ENCODE measurements at regions not wholly inside any gene's neighbourhood (a gene's known extent, or its start where the extent isn't known, plus 50 kb on each side); places are given as distances from the start of the nearest gene placed in this dataset.

- no peaks in the 10 kb centered on the region for H3K27me3 Mint-ChIP-seq (ENCODE audit: unreplicated experiment)
- H3K27ac Mint-ChIP-seq (ENCODE audit: unreplicated experiment): peak overlapping the region; percentile 72
- H3K9me3 Mint-ChIP-seq (ENCODE audit: low read depth, unreplicated experiment): no peaks in the 10 kb centered on the region
- intact Hi-C loops (cut with micrococcal nuclease; ENCODE audit: unreplicated experiment): loop anchor here (2.0 to 5.0 kb wide), 5 partner anchors 70 to 285 kb away; no protein-coding TSS in a partner anchor
- BruUV-seq (replicated peaks): no TSS peak
- CTCF ChIA-PET: interaction anchor here (0.6 to 1.5 kb wide), 3 partner anchors 81 to 296 kb away, joined by 3 to 4 read pairs (median 4); no protein-coding TSS in a partner anchor
- no peak for TF ChIP-seq CTCF (IDR thresholded peaks at IDR 0.05; ENCODE audit: unreplicated experiment)
- peak overlapping the region; percentile 91 for H3K4me3 Mint-ChIP-seq (ENCODE audit: low read depth, unreplicated experiment)
- peaks cover 35% of the 10 kb centered on the region for H3K4me1 Mint-ChIP-seq (ENCODE audit: low read depth, unreplicated experiment)
- no peak for DNase-seq
- H3K36me3 Mint-ChIP-seq (ENCODE audit: insufficient read depth, unreplicated experiment): peaks cover 44% of the 10 kb centered on the region
Observed at GRCh38 chr4:41361794-41362526, 105.2 kb downstream of the UCHL1 start.

GRCh38 chr4:41362621-41363383, 106.1 kb downstream of the UCHL1 start:
- Mint-ChIP-seq H3K9me3 (ENCODE audit: low read depth, unreplicated experiment) (no peaks in the 10 kb centered on the region), H3K4me3 (ENCODE audit: low read depth, unreplicated experiment) (peak overlapping the region; percentile 91), H3K27me3 (ENCODE audit: unreplicated experiment) (no peaks in the 10 kb centered on the region), H3K27ac (ENCODE audit: unreplicated experiment) (peak overlapping the region; percentile 42), H3K4me1 (ENCODE audit: low read depth, unreplicated experiment) (peaks cover 35% of the 10 kb centered on the region), H3K36me3 (ENCODE audit: insufficient read depth, unreplicated experiment) (peaks cover 44% of the 10 kb centered on the region)
- TSS peak; percentile 23 for BruUV-seq (replicated peaks)
- CTCF ChIA-PET: no interaction called here
- DNase-seq: no peak
- intact Hi-C loops (cut with micrococcal nuclease; ENCODE audit: unreplicated experiment): loop anchor here (2.0 to 5.0 kb wide), 4 partner anchors 69 to 284 kb away; no protein-coding TSS in a partner anchor
- no peak for TF ChIP-seq CTCF (IDR thresholded peaks at IDR 0.05; ENCODE audit: unreplicated experiment)

- intact Hi-C loops (cut with micrococcal nuclease; ENCODE audit: unreplicated experiment): loop anchor here (2.0 to 5.0 kb wide), 4 partner anchors 69 to 284 kb away; no protein-coding TSS in a partner anchor
- H3K4me1 Mint-ChIP-seq (ENCODE audit: low read depth, unreplicated experiment): peaks cover 35% of the 10 kb centered on the region
- peaks cover 44% of the 10 kb centered on the region for H3K36me3 Mint-ChIP-seq (ENCODE audit: insufficient read depth, unreplicated experiment)
- peak overlapping the region; percentile 42 for H3K27ac Mint-ChIP-seq (ENCODE audit: unreplicated experiment)
- TF ChIP-seq CTCF (IDR thresholded peaks at IDR 0.05; ENCODE audit: unreplicated experiment): no peak
- no peaks in the 10 kb centered on the region for H3K27me3 Mint-ChIP-seq (ENCODE audit: unreplicated experiment)
- BruUV-seq (replicated peaks): no TSS peak
- H3K4me3 Mint-ChIP-seq (ENCODE audit: low read depth, unreplicated experiment): peak overlapping the region; percentile 91
- CTCF ChIA-PET: interaction anchor here (0.7 to 0.9 kb wide), 4 partner anchors 29 to 287 kb away, joined by 3 to 4 read pairs (median 4); no protein-coding TSS in a partner anchor
- H3K9me3 Mint-ChIP-seq (ENCODE audit: low read depth, unreplicated experiment): no peaks in the 10 kb centered on the region
- DNase-seq: no peak
Observed at GRCh38 chr4:41363384-41363981, 106.8 kb downstream of the UCHL1 start.

- CTCF ChIA-PET: no interaction called here
- H3K4me1 Mint-ChIP-seq (ENCODE audit: low read depth, unreplicated experiment): peaks cover 25% of the 10 kb centered on the region
- intact Hi-C loops (cut with micrococcal nuclease; ENCODE audit: unreplicated experiment): loop anchor here (5.0 kb wide), 3 partner anchors 67 to 282 kb away; no protein-coding TSS in a partner anchor
- TF ChIP-seq CTCF (IDR thresholded peaks at IDR 0.05; ENCODE audit: unreplicated experiment): no peak
- peaks cover 36% of the 10 kb centered on the region for H3K36me3 Mint-ChIP-seq (ENCODE audit: insufficient read depth, unreplicated experiment)
- no peaks in the 10 kb centered on the region for H3K9me3 Mint-ChIP-seq (ENCODE audit: low read depth, unreplicated experiment)
- no peaks in the 10 kb centered on the region for H3K27me3 Mint-ChIP-seq (ENCODE audit: unreplicated experiment)
- H3K27ac Mint-ChIP-seq (ENCODE audit: unreplicated experiment): no peak overlapping the region
- H3K4me3 Mint-ChIP-seq (ENCODE audit: low read depth, unreplicated experiment): no peak overlapping the region
- DNase-seq: no peak
- BruUV-seq (replicated peaks): TSS peak; percentile 1
Observed at GRCh38 chr4:41364876-41365275, 108.1 kb downstream of the UCHL1 start.
